Smooth muscle cell (in vitro differentiated cells): ENCODE measurements at regions not wholly inside any gene's neighbourhood (a gene's known extent, or its start where the extent isn't known, plus 50 kb on each side); places are given as distances from the start of the nearest gene placed in this dataset.

ENCODE experiments used
- DNase-seq: peaks from one replicate; lab custom pipeline; 2025; ENCODE audit not compliant: unreplicated experiment; lab: John Stamatoyannopoulos, UW
- H2AFZ ChIP-seq: fragments of 200-600 bp; sonication (generic); 2 replicates; pipeline ENCODE4 v1.6.0; 2016; ENCODE audit warnings: antibody characterized with exemption, low read depth, mild to moderate bottlenecking
- H3F3A ChIP-seq: fragments of 200-600 bp; sonication (generic); 2 replicates; pipeline ENCODE4 v1.6.0; 2017; ENCODE audit warnings: antibody characterized with exemption, low read depth
- H3K27ac ChIP-seq: fragments of 200-600 bp; sonication (generic); 2 replicates; pipeline ENCODE4 v1.5.1; 2016; ENCODE audit warnings: low read depth, mild to moderate bottlenecking
- H3K27me3 ChIP-seq: fragments of 200-600 bp; sonication (generic); 2 replicates; pipeline ENCODE4 v1.6.1; 2016; ENCODE audit warnings: low read depth, mild to moderate bottlenecking
- H3K36me3 ChIP-seq: fragments of 200-600 bp; sonication (generic); 2 replicates; pipeline ENCODE4 v1.5.1; 2016; ENCODE audit warnings: low read depth
- H3K4me1 ChIP-seq: fragments of 200-600 bp; sonication (generic); 2 replicates; pipeline ENCODE4 v1.5.1; 2016; ENCODE audit warnings: low read depth
- H3K4me2 ChIP-seq: fragments of 200-600 bp; sonication (generic); 2 replicates; pipeline ENCODE4 v1.6.0; 2016; ENCODE audit warnings: mild to moderate bottlenecking
- H3K4me3 ChIP-seq: fragments of 200-600 bp; sonication (generic); 2 replicates; pipeline ENCODE4 v1.5.1; 2016; ENCODE audit warnings: mild to moderate bottlenecking
- H3K79me2 ChIP-seq: fragments of 200-600 bp; sonication (generic); 2 replicates; pipeline ENCODE4 v1.6.0; 2016; ENCODE audit warnings: low read depth, mild to moderate bottlenecking
- H3K9ac ChIP-seq: fragments of 200-600 bp; sonication (generic); 2 replicates; pipeline ENCODE4 v1.6.0; 2016; ENCODE audit warnings: low read depth
- H3K9me3 ChIP-seq: fragments of 200-600 bp; sonication (generic); replicated peaks from 2 replicates; pipeline ENCODE4 v1.5.1; 2016; ENCODE audit warnings: low read depth
- H4K20me1 ChIP-seq: fragments of 200-600 bp; sonication (generic); 2 replicates; pipeline ENCODE4 v1.6.0; 2016; ENCODE audit warnings: low read depth
- WGBS: methylation state at CpG from one replicate; pipeline ENCODE4 v1.1.7; 2016; ENCODE audit warnings: low lambda C conversion rate; 5-methylcytosine and 5-hydroxymethylcytosine counted together
- TF ChIP-seq, protein P1 (sequence below): fragments of 200-600 bp; sonication (generic); IDR thresholded peaks from 2 replicates; pipeline ENCODE4 v1.5.1; 2017; ENCODE audit warnings: borderline replicate concordance, mild to moderate bottlenecking, antibody characterized with exemption; ENCODE audit not compliant: insufficient read depth, poor library complexity, severe bottlenecking

DNA sequence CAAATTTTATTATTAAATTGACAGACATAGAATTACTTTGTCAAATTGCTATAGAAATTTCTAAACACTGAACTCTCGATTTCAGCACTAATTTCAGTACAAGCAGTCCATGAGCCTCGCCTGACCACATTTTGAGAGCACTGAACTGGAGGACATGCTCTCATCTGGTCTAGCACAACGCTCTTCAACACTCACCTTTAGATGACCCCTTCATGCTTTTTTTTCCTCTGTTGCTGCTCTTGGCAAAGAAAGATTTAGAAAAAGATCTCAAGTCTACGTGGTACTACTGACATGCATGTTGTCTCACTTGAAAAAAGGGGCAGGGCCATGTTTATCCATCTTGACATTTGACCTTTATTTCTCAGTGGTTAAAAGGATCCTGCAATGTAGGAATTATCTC lies 981.5 kb downstream of the DIAPH3 start:
- H3K79me2 ChIP-seq, result no peaks in the 10 kb centered on the region
- no peaks in the 10 kb centered on the region for H3K36me3 ChIP-seq
- peak overlapping the region; percentile 33 for H2AFZ ChIP-seq
- H3K4me2 ChIP-seq, result no peak overlapping the region
- H3K4me1 ChIP-seq, result no peaks in the 10 kb centered on the region
- no peaks in the 10 kb centered on the region for H3K27me3 ChIP-seq
- no peaks in the 10 kb centered on the region for H3K9me3 ChIP-seq
- TF ChIP-seq, protein P1, sequence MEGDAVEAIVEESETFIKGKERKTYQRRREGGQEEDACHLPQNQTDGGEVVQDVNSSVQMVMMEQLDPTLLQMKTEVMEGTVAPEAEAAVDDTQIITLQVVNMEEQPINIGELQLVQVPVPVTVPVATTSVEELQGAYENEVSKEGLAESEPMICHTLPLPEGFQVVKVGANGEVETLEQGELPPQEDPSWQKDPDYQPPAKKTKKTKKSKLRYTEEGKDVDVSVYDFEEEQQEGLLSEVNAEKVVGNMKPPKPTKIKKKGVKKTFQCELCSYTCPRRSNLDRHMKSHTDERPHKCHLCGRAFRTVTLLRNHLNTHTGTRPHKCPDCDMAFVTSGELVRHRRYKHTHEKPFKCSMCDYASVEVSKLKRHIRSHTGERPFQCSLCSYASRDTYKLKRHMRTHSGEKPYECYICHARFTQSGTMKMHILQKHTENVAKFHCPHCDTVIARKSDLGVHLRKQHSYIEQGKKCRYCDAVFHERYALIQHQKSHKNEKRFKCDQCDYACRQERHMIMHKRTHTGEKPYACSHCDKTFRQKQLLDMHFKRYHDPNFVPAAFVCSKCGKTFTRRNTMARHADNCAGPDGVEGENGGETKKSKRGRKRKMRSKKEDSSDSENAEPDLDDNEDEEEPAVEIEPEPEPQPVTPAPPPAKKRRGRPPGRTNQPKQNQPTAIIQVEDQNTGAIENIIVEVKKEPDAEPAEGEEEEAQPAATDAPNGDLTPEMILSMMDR, result no peak
- H4K20me1 ChIP-seq, result no peaks in the 10 kb centered on the region
- no peak for DNase-seq
- WGBS, result 93% methylated on average over 4 of the region's 4 CpGs
- H3K4me3 ChIP-seq, result no peak overlapping the region
- no peak overlapping the region for H3K27ac ChIP-seq
- no peaks in the 10 kb centered on the region for H3F3A ChIP-seq
- no peak overlapping the region for H3K9ac ChIP-seq

DNA sequence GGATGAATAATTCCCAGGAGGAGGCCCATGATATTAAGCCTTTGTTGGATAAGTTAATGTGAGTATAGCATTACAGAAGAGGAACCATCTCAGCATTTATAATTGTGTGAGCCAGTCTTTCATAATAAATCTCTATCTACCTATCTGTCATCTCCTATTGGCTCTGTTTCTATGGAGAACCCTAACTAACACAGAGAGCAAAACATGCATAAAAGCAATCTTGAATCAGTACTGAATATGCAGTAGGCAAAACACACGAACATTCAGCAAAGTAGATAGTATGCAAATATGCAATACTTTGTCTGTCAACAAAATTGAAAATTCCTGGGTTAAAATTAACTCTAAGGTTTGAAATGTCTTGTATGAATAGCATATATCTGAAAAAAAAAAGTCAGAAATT lies 966.3 kb downstream of the DIAPH3 start:
- no peaks in the 10 kb centered on the region for H3K4me1 ChIP-seq
- no peak overlapping the region for H3K27ac ChIP-seq
- no peak overlapping the region for H3K9ac ChIP-seq
- TF ChIP-seq, protein P1, result no peak
- H3K36me3 ChIP-seq, result no peaks in the 10 kb centered on the region
- no peaks in the 10 kb centered on the region for H4K20me1 ChIP-seq
- WGBS, result 87% methylated on average over 1 of the region's 1 CpG
- H3K79me2 ChIP-seq, result no peaks in the 10 kb centered on the region
- no peaks in the 10 kb centered on the region for H3F3A ChIP-seq
- H3K9me3 ChIP-seq, result no peaks in the 10 kb centered on the region
- no peak overlapping the region for H3K4me3 ChIP-seq
- no peaks in the 10 kb centered on the region for H3K27me3 ChIP-seq
- H2AFZ ChIP-seq, result no peak overlapping the region
- no peak for DNase-seq
- H3K4me2 ChIP-seq, result no peak overlapping the region

DNA sequence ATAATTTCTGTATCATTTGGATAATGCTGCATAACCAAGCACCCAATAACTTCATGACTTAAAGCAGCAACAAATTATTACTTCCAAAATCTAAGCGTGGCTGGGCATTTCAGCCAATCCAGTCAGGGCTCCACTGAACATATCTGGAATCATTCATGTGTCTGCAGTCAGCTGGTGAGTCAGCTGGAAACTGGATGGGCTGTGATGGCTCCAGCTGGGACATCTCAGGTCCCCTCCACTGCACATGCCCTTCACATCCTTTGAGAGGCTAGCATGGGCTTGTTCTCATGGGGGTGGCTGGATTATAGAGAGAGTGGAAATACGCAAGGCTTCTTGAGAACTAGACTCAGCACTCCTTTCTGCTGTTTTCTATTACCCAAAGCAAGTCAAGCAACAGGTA lies 961.9 kb downstream of the DIAPH3 start:
- TF ChIP-seq, protein P1, result no peak

DNA sequence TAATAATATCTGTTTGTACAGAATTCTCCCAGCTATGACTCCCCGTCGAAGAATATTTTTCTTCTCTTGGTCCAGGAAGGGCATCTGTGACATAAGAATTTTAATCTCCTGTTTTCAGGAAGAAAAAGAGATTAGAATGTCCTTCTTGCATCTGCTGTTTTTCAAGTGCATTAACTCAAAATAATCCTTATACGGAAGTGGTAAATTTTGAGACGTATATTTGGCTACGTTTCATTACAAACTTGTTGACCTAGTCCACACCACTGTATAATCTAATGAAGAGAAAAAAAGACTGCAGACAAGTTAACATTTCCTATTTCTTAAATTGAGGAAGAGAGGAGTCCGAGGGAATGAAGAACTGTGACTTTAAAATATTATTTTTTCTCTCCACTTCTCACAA lies 959.9 kb downstream of the DIAPH3 start:
- 59% methylated on average over 6 of the region's 6 CpGs for WGBS
- H3K36me3 ChIP-seq, result no peaks in the 10 kb centered on the region
- TF ChIP-seq, protein P1, result no peak

More for the DNA sequence above, 961.9 kb downstream of the DIAPH3 start:
- Histone ChIP-seq H3K36me3 (no peaks in the 10 kb centered on the region), H4K20me1 (no peaks in the 10 kb centered on the region), H3F3A (no peaks in the 10 kb centered on the region), H3K27me3 (no peaks in the 10 kb centered on the region), H3K4me2 (no peak overlapping the region), H3K9ac (no peak overlapping the region), H3K27ac (no peak overlapping the region), H3K9me3 (no peaks in the 10 kb centered on the region), H2AFZ (no peak overlapping the region), H3K4me3 (no peak overlapping the region), H3K4me1 (no peaks in the 10 kb centered on the region), H3K79me2 (no peaks in the 10 kb centered on the region)
- no peak for DNase-seq
- WGBS, result 49% methylated on average over 2 of the region's 2 CpGs

More for the DNA sequence above, 959.9 kb downstream of the DIAPH3 start:
- no peaks in the 10 kb centered on the region for H3F3A ChIP-seq
- no peaks in the 10 kb centered on the region for H3K4me1 ChIP-seq
- no peak overlapping the region for H3K4me2 ChIP-seq
- no peaks in the 10 kb centered on the region for H4K20me1 ChIP-seq
- H3K27me3 ChIP-seq, result no peaks in the 10 kb centered on the region
- no peak overlapping the region for H3K27ac ChIP-seq
- H3K4me3 ChIP-seq, result no peak overlapping the region
- no peak overlapping the region for H3K9ac ChIP-seq
- DNase-seq, result no peak
- H2AFZ ChIP-seq, result no peak overlapping the region
- H3K9me3 ChIP-seq, result no peaks in the 10 kb centered on the region
- H3K79me2 ChIP-seq, result no peaks in the 10 kb centered on the region
